ENCODE measurements at regions not wholly inside any gene's neighbourhood (a gene's known extent, or its start where the extent isn't known, plus 50 kb on each side); places are given as distances from the start of the nearest gene placed in this dataset.
"Not testable (repeated sequence)": the region's sequence is repeated elsewhere in the genome, so short reads cannot be mapped to it uniquely, and the experiment has no call there.

DNA sequence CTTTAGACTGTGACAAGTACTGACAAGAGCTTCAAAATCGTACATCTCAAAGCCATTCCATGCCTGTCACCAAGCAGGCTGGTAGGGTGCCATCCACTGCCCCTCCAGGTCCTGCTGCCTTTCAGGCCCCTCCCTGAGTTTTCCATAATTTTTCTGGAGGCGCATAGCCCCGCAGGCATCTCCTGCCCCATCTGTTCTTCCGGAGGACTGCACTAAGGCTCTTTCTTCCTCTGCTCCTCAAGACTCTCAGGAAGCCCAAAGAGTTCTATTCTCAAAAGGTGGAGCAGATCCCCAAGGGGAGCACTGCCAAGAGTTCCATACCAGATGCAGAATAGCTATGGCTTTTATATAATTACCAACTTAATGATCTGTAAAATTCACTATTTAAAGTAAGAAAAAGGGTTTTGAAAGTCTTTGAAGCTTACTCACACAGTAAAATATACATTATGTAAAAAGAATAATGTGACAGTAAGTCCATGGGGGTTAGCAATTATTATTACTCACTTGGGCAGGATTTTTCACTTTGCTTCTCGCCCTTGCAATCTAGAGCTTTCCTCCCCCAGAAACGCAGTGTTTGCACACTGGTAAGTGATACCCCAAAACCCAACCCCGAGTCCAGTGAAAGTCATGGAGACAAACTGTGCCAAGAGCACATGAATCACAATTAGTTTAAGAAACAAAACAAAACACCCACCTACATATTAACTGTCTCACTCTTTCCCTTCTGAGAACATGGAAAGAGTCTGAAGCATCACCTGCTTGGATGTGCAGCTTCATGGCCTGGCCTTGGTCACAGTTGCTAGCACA lies 114.1 kb upstream of the DAPK1 start:
- no peak for DNase-seq

DNA sequence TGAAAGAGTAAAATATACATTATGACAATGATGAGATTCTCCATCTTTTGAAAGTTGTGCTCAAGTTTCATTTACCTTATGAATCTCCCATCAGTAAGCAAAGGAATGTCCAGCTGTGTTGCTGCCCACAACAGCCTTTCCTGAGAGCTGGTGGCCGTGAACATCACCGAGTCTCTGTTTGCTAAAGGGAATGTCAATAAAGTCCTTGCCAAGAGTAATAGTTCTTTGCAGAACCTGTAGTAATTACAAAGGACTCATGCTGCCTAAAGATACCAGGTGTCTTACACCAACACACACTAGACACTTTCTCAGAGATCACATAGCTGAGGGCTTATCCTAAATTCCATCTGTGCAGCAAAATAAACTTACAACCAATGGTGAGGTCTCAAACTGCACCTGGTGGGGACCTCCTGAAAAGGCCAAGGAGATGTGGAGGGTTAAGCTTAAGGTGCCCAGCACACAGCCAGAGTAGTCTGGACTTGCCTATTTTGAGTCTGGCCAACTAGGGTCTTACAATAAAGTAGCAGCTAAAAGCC lies 111.1 kb upstream of the DAPK1 start:
- no peak for DNase-seq

DNA sequence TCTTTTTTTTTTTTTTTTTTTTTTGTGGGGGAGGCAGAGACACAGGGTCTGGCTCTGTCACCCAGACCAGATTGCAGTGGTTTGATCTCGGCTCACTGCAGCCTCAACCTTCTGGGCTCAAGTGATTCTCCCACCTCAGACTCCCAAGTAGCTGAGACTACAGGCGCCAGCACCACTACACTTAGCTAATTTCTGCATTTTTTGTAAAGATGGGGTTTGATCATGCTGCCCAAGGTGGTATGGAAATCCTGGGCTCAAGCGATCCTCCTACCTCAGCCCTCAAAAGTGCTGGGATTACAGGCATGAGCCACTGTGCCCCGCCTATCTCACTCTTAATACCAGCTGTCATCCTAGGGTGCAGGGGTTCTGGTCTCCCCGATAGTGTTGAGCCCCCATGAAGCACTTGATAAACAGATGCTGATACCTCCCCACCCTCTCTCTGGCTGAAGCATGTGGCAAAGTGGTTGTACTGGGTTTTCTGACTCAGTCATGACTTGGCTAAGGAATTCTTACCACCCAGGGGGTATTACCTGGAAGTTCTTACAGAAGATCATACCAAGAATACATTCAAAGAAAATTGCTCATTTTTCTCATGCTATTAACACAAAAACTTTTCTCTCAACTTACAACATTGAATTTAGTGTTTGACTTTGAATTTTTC lies 110.2 kb upstream of the DAPK1 start:
- DNase-seq = no peak

DNA sequence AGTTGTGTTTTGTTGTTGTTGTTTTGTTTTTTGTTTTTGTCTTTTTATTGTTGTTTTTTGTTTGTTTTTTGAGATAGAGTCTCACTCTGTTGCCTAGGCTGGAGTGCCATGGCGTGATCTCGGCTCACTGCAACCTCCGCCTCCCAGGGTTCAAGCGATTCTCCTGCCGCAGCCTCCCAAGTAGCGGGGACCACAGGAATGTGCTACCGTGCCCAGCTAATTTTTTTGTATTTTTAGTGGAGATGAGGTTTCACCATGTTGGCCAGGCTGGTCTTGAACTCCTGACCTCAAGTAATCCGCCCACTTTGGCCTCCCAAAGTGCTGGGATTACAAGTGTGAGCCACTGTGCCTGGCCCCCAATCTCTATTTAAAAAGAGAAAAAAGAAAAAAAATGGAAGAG lies 109.0 kb upstream of the DAPK1 start:
- not testable (repeated sequence) for DNase-seq

DNA sequence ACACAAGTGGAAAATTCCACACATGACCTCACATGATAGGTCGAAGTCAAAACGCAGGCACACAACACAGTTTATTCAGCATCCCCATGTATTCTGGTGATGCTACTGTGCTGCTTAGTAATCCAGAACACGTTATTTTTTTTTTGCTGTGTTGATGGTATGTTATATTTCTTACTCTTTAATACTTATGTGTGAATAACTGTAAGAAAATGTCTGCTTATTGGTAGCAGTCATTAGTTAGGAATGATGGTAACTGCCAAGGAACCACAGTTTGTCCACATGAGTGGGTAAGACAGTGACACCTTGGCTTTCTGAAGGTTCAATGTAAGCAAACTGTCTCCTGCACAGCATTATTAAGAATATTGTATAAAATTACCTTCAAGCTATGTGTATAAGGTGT lies 107.7 kb upstream of the DAPK1 start:
- no peak for DNase-seq

DNA sequence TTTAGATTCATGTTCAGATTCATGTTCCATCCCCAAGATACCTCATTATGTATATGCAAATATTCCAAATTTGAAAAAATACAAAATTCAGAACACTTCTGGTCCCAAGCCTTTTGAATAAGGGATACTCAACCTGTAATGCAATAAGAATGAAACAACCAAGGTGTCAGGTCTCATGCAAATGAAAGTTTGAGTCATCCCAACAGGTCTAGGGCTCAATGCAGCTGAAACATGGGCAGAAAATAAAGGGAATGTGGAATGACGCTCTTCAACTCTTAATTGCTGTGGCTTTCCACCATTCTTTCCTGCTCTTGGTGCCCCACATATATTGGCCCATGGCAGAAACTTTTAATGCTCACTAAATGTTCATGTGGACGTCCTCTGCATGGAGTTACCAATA lies 107.3 kb upstream of the DAPK1 start:
- DNase-seq = no peak

DNA sequence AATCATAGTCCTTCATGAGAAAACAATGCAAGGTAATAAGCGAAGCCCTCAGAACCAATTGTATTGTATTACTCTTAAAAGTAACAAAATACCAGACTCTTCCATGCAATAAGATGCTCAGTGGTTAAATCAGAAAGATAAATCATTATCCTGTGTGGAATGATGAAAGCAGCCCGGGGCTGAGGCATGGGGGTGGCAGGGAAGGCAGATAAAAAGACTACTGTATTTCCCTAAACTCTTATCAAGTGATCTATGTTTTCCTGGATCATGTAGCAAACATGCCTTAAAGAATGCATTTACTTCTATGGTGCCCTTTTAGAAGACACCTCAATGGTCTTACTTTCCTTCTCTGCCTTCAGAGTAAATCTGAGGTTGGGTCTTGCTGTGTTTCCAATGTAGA lies 105.6 kb upstream of the DAPK1 start:
- DNase-seq = no peak

DNA sequence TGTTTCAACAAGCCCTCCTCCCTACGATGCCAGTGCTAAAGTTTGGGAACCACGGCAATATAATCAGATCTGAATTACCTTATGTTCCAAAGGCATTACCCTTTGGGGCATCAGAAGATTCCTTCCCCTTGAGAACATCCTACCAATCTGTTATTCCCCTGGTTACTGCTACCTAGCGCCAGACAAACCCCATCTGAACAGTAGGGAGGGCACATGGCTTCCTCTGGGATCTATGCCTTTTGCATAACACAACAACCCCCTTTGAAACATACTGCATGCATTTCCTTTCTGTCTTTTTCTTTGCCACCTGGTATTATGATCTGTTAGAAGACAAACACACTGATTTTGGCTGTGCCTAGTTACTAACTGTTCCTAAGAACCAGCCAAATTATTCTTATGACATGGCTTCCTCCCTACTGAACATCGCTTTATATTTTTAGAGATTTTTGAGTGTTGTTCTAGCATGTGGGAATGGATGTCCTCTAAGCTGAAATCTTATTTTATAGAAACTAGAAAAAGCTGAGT lies 103.9 kb upstream of the DAPK1 start:
- DNase-seq = no peak

DNA sequence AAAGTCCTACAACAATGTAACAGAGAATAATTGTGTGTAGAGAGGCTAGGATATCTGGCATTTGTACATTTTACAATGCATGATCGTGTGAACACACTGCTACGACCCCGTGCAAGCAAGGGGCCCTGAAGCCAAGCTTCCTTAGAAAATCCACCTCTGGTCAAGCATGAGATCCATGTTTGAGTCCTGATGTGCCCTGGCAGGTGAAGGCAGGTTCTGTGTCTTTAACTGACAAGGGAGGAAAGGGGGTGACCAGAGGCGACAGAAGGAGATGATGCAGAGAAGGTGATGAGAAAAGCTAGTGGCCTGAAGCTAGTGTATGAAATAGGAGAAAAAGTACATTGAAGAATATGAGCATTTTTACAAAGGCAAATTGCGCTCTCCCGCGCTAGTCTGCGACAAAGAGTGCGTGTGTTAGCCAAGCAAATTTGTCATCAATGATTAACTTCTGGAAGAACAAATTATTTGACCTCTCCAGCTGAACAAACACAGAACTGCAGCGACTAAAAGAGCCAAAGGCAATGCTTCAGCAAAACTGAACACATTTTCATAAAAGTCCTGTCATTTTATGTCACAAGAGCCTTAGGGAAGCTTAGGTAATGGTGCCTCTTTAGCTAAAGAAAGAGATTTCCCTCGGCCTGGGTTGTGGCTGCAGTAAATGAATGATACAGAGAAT lies 101.7 kb upstream of the DAPK1 start:
- DNase-seq = no peak

DNA sequence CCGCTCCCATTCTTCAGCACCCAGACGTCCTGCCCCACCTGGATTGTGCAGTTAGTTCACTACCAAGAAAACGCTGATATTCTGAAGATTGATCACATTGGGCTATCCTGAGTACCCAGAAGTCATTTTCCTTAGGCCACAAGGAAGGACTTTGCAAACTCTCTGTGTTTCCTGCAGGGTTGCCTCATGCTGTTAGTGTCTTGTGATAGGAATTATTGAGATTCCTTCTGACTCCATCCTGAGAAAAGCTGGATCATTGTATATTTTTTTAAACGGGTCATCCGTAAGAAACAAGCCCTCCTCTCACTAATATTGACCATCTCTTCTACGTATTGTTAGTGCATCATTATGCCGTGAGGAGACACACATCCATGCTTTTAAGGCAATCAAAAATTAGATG lies 96.0 kb upstream of the DAPK1 start:
- DNase-seq = no peak

DNA sequence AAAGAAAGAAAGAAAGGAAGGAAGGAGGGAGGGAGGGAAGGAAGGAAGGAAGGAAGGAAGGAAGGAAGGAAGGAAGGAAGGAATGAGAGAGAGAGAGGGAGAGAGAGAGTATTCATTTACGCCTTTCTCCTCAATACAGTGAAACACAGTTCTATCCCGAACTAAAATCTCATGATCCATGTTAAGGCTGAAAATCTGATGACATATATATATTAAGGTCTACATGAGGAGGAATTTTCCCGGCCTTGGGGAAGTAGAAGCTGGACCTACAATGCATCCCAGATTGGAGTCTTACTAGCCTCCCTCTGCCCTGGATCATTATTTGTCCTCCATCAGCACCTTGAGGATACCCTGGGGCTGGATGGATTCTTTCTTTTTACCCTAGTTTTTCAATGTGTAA lies 95.1 kb upstream of the DAPK1 start:
- DNase-seq = no peak

DNA sequence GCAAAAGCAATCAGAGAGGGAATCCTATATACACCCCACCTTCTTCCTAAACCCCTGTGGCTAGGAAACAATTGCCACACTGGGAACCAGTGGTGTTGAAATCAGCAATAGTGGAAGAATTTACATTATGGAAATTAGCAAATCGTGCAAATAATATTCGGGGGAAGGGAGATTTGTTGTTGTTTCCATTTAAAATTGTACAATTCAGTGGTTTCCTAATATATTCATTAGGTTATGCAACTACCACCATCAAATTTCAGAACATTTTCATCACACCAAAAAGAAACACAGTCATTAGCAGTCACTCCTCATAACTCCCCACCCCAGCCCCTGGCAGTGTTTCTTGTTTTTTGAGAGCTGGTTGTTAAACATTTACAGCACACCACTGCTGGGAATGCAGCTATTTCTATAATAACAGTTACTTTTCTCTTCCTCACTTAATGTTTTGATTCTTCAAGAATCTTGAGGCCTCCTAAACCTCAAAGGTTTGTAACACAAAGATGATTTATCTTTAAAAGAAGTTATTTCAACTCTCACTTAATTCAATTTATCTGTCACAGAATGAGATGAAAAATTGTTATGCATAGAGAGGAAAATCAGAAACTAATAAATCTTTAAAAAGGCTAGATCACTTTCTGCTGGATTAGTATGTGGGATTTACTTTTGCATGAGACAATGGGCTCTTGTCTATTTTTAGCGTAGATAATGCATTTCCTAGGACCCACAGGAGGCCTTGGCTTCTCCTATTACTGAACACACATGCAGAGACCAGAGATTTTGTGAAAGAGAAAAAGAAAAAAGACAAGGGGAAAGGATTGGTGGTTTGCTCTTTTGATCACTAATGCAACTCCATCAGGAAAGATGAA lies 91.8 kb upstream of the DAPK1 start:
- DNase-seq = no peak

DNA sequence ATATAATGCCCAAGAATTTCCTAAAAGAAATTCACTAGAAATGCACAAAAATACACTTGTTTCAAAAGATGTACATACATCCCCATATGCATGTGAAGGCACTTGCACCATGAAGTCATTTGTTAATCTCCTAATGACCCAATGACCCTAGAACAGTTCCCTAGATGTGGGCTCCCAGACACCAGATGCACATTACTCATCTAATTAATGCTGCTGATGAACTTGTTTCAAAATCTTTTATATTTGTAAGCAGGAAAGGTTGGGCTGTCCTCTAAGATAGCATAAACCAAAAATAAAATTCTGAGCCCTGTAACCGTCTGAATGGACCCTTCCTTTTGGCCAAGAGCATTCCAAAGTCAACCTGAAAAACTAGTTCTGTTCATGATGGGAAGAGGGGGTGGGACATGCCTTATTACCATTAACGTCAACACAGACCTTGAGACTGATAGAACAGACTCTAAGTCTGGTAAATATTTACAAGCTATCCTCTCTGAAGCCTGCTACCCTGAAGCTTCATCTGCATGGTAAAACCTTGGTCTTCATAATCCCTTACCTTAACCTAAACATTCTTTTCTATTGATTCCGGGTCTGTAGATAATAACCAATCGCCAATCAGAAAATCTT lies 91.0 kb upstream of the DAPK1 start:
- no peak for DNase-seq

DNA sequence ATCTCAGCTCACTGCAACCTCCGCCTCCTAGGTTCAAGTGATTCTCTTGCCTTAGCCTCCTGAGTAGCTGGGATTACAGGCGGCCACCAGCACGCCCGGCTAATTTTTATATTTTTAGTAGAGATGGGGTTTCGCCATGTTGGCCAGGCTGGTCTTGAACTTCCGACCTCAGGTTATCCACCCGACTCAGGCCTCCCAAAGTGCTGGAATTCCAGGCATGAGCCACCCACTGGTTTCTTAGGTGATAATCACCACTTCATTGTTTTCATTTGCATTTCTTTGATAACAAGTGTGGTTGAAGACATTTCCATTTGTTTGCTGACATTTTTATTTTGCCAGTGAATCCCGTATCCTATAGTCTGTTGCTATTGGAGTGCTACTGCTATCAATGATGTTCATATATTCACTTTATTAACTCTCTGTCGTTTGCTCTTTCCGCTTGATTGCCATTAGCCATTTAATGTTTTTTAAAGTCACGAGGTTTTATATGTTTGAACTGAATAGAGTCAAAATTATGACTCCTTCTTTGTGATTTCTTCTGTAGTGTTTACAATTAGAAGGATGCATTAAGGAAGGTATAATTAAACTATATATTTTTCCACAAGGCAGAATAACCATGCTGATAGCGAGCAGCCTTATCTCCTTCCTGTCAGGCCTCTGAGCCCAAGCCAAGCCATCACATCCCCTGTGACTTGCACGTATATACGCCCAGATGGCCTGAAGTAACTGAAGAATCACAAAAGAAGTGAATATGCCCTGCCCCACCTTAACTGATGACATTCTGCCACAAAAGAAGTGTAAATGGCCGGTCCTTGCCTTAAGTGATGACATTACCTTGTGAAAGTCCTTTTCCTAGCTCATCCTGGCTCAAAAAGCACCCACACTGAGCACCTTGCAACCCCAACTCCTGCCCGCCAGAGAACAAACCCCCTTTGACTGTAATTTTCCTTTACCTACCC lies 87.3 kb upstream of the DAPK1 start:
- DNase-seq = not testable (repeated sequence)

DNA sequence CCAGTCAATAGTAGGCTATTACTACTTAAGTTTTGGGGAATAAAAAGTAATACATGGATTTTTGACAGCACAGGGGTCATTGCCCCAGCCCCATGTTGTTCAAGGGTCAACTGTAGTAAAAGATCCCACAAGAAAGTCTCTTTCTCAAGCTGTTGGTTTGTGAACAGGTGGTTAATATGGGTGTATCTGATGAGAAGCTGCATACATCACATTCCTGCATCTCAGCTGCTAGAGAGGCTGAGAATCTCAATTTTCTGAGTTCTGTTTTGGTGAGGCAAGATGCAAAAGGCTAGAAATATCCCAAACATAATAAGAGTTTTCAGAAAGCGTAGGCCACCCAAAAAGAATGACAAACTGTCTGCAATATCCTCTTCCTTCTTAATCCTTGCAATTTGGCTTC lies 76.8 kb upstream of the DAPK1 start:
- no peak for DNase-seq

DNA sequence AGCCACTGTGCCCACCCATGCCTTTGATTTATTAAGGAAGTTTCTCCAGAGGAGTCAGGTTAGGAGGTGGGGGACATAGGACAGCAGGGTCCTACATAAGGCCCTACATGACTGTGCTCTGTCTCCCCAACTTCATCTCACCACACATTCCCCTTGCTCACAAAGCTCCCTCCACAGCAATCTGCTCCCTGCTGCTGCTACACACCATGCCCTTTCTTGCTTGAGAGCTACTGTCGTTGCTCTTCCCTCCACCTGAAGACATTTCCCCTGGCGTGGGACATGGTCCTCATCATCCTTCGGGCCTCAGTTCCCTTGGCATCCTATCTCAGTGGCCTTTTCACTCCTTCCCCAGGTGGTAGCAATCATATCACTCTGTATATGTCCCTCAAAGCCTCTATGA lies 75.9 kb upstream of the DAPK1 start:
- no peak for DNase-seq

DNA sequence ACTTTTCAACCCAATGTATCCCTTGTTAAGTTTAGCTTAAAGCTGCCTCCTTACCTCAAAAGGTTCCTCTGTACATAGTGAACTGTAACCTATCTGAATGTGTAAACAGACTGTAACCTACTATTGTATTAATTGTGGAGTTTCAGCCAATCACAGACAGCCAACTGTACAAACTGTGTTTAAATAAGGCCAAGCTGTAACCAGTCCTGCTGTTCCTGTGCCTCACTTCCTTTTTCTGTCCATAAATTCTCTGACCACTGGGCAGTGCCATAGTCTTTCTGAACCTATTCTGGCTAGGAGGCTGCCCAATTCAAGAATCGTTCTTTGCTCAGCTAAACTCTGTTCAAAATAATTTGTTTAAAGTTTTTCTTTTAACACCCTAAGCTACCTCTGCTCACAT lies 74.7 kb upstream of the DAPK1 start:
- no peak for DNase-seq

DNA sequence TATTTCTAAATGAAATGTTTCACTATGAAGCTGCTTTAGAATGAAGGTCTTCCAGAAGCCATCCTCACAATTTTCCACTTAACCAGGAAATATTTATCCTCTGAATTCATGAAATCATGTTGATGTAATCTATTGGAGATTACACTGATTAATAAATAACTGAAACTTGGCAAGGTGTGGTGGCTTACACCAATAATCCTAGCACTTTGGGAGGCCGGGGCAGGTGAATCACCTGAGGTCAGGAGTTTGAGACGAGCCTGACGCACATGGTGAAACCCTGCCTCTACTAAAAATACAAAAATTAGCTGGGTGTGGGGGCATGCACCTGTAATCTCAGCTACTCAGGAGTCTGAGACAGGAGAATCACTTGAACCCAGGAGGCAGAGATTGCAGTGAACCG lies 73.8 kb upstream of the DAPK1 start:
- not testable (repeated sequence) for DNase-seq

DNA sequence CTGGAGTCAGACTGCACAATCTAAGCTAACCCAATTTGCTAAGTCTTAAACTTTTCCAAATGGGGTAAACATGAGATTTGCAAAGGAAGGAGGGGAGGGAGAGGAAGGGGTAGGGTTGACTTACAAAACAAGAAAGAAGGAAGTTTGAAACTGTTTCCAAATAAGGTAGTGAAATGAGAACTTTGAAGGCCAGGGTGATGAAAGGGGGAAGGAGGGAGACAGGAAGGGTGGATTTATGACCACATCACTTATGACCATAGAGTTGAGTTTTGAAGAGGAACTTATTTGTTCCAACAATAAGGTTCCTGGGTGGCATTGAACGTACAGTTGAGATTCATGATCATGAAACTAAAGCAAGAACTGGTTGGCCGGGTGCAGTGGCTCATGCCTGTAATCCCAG lies 72.5 kb upstream of the DAPK1 start:
- DNase-seq = no peak

DNA sequence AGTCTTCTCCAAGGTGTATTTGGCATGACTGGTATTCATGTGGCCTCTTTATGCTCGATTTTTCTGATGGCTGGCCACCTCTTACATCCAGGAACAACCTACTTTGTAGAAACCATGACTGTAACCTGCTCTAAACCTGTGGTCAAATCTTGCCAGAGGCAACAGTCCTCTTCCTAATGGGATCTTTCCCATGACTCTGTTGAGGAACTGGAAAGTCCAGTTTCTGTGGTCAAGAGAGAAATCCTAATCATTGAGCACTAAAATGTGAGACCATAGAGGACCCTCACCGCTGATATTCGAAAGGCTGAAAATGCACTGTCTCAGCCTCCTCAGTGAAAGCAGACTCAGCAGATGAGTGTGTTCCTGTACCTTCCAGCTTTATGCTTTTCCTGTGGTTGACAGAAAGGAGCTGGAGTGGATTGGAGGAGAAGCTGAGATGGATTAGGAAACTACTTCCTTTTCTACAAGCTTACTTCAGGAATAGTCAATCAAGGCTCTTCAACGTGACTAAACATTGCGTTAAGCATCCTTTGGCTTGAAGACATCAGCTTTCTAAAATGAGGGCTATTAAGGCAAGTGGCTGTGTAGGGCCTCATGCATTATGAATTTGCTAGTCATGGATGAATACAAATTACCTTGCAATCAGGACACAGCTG lies 69.7 kb upstream of the DAPK1 start:
- DNase-seq = no peak

All from NCI-H524 treated with DMSO at 0.1 percent for 48 hours (cell line).